Smooth muscle cell (in vitro differentiated cells): ENCODE measurements at regions not wholly inside any gene's neighbourhood (a gene's known extent, or its start where the extent isn't known, plus 50 kb on each side); places are given as distances from the start of the nearest gene placed in this dataset.

Source experiments
- DNase-seq: peaks from one replicate; lab custom pipeline; 2025; ENCODE audit not compliant: unreplicated experiment; lab: John Stamatoyannopoulos, UW
- H2AFZ ChIP-seq: fragments of 200-600 bp; sonication (generic); 2 replicates; pipeline ENCODE4 v1.6.0; 2016; ENCODE audit warnings: antibody characterized with exemption, low read depth, mild to moderate bottlenecking
- H3F3A ChIP-seq: fragments of 200-600 bp; sonication (generic); 2 replicates; pipeline ENCODE4 v1.6.0; 2017; ENCODE audit warnings: antibody characterized with exemption, low read depth
- H3K27ac ChIP-seq: fragments of 200-600 bp; sonication (generic); 2 replicates; pipeline ENCODE4 v1.5.1; 2016; ENCODE audit warnings: low read depth, mild to moderate bottlenecking
- H3K27me3 ChIP-seq: fragments of 200-600 bp; sonication (generic); 2 replicates; pipeline ENCODE4 v1.6.1; 2016; ENCODE audit warnings: low read depth, mild to moderate bottlenecking
- H3K36me3 ChIP-seq: fragments of 200-600 bp; sonication (generic); 2 replicates; pipeline ENCODE4 v1.5.1; 2016; ENCODE audit warnings: low read depth
- H3K4me1 ChIP-seq: fragments of 200-600 bp; sonication (generic); 2 replicates; pipeline ENCODE4 v1.5.1; 2016; ENCODE audit warnings: low read depth
- H3K4me2 ChIP-seq: fragments of 200-600 bp; sonication (generic); 2 replicates; pipeline ENCODE4 v1.6.0; 2016; ENCODE audit warnings: mild to moderate bottlenecking
- H3K4me3 ChIP-seq: fragments of 200-600 bp; sonication (generic); 2 replicates; pipeline ENCODE4 v1.5.1; 2016; ENCODE audit warnings: mild to moderate bottlenecking
- H3K79me2 ChIP-seq: fragments of 200-600 bp; sonication (generic); 2 replicates; pipeline ENCODE4 v1.6.0; 2016; ENCODE audit warnings: low read depth, mild to moderate bottlenecking
- H3K9ac ChIP-seq: fragments of 200-600 bp; sonication (generic); 2 replicates; pipeline ENCODE4 v1.6.0; 2016; ENCODE audit warnings: low read depth
- H3K9me3 ChIP-seq: fragments of 200-600 bp; sonication (generic); replicated peaks from 2 replicates; pipeline ENCODE4 v1.5.1; 2016; ENCODE audit warnings: low read depth
- H4K20me1 ChIP-seq: fragments of 200-600 bp; sonication (generic); 2 replicates; pipeline ENCODE4 v1.6.0; 2016; ENCODE audit warnings: low read depth
- WGBS: methylation state at CpG from one replicate; pipeline ENCODE4 v1.1.7; 2016; ENCODE audit warnings: low lambda C conversion rate; 5-methylcytosine and 5-hydroxymethylcytosine counted together
- TF ChIP-seq, protein P1 (sequence below): fragments of 200-600 bp; sonication (generic); IDR thresholded peaks from 2 replicates; pipeline ENCODE4 v1.5.1; 2017; ENCODE audit warnings: borderline replicate concordance, mild to moderate bottlenecking, antibody characterized with exemption; ENCODE audit not compliant: insufficient read depth, poor library complexity, severe bottlenecking

GRCh38 chr5:114208120-114208519 is 153.8 kb upstream of the KCNN2 start:
- no peaks in the 10 kb centered on the region for H3K79me2 ChIP-seq
- H3K9me3 ChIP-seq = no peaks in the 10 kb centered on the region
- H3K9ac ChIP-seq = no peak overlapping the region
- H3K36me3 ChIP-seq = no peaks in the 10 kb centered on the region
- H3K4me3 ChIP-seq = no peak overlapping the region
- no peaks in the 10 kb centered on the region for H3F3A ChIP-seq
- H3K4me2 ChIP-seq = no peak overlapping the region
- H4K20me1 ChIP-seq = no peaks in the 10 kb centered on the region
- no peaks in the 10 kb centered on the region for H3K4me1 ChIP-seq
- TF ChIP-seq, protein P1, sequence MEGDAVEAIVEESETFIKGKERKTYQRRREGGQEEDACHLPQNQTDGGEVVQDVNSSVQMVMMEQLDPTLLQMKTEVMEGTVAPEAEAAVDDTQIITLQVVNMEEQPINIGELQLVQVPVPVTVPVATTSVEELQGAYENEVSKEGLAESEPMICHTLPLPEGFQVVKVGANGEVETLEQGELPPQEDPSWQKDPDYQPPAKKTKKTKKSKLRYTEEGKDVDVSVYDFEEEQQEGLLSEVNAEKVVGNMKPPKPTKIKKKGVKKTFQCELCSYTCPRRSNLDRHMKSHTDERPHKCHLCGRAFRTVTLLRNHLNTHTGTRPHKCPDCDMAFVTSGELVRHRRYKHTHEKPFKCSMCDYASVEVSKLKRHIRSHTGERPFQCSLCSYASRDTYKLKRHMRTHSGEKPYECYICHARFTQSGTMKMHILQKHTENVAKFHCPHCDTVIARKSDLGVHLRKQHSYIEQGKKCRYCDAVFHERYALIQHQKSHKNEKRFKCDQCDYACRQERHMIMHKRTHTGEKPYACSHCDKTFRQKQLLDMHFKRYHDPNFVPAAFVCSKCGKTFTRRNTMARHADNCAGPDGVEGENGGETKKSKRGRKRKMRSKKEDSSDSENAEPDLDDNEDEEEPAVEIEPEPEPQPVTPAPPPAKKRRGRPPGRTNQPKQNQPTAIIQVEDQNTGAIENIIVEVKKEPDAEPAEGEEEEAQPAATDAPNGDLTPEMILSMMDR = no peak
- no peak for DNase-seq
- H2AFZ ChIP-seq = no peak overlapping the region
- H3K27me3 ChIP-seq = no peaks in the 10 kb centered on the region
- WGBS = 81% methylated on average over 2 of the region's 2 CpGs
- no peak overlapping the region for H3K27ac ChIP-seq

DNA sequence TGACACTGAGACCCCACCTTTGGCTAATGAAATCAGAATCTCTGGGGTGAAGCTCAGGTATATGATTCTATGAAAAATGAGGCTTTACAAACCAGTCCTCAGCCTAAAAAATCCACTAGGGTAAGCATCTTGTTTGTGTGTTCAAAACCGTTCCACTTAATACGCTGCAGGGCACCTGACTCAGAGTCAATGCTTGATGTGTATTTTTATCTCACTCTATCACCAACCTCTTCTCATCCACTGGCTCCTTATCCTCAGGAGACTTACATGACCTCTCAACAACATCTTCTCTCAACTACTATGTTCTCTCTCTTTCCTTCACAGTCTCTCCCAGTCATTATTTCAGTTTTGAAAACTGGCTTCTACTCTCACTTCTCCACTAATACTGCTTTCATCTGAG is 153.3 kb upstream of the KCNN2 start:
- Histone ChIP-seq H3K27ac (no peak overlapping the region), H4K20me1 (no peaks in the 10 kb centered on the region)

GRCh38 chr5:114210662-114211061 is 151.2 kb upstream of the KCNN2 start:
- H3K9ac ChIP-seq = no peak overlapping the region
- no peaks in the 10 kb centered on the region for H3F3A ChIP-seq
- TF ChIP-seq, protein P1 = no peak
- H3K4me2 ChIP-seq = no peak overlapping the region
- no peaks in the 10 kb centered on the region for H3K27me3 ChIP-seq
- no peak overlapping the region for H2AFZ ChIP-seq
- H3K4me3 ChIP-seq = no peak overlapping the region
- DNase-seq = no peak
- H3K27ac ChIP-seq = no peak overlapping the region
- WGBS = 76% methylated on average over 3 of the region's 3 CpGs
- H3K4me1 ChIP-seq = no peaks in the 10 kb centered on the region
- no peaks in the 10 kb centered on the region for H3K36me3 ChIP-seq
- no peaks in the 10 kb centered on the region for H4K20me1 ChIP-seq
- no peaks in the 10 kb centered on the region for H3K79me2 ChIP-seq
- no peaks in the 10 kb centered on the region for H3K9me3 ChIP-seq

More for the DNA sequence above, 153.3 kb upstream of the KCNN2 start:
- DNase-seq = no peak
- Histone ChIP-seq H3K4me1 (no peaks in the 10 kb centered on the region), H3K4me2 (no peak overlapping the region), H2AFZ (no peak overlapping the region), H3K9me3 (no peaks in the 10 kb centered on the region), H3K9ac (no peak overlapping the region), H3K27me3 (no peaks in the 10 kb centered on the region), H3K79me2 (no peaks in the 10 kb centered on the region), H3K4me3 (no peak overlapping the region), H3K36me3 (no peaks in the 10 kb centered on the region), H3F3A (no peaks in the 10 kb centered on the region)
- WGBS = 100% methylated on average over 2 of the region's 2 CpGs
- TF ChIP-seq, protein P1 = no peak

DNA sequence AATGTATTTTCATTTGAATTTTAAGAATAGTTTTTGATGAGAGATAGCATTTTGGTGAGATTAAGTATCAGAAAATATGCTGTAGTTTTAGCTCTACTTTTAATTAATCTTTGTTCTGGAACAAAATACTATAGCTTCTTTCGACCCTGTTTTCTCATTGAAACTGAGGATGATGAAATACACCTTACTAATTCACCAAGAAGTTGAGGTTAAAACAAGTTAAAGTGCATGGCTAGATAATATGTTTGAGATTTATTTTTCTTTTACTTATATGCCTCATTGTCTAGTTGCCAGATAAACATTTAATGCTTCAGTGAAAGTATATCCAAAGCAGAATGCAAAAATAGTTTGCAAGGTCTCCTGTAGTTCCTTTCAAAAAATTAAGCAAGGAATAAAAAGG is 140.1 kb upstream of the KCNN2 start:
- no peaks in the 10 kb centered on the region for H3K4me1 ChIP-seq
- no peak overlapping the region for H3K9ac ChIP-seq
- H3F3A ChIP-seq = no peaks in the 10 kb centered on the region
- whole genome bisulfite sequencing = 97% methylated on average over 1 of the region's 1 CpG
- no peak overlapping the region for H3K27ac ChIP-seq
- H3K4me2 ChIP-seq = no peak overlapping the region
- H3K4me3 ChIP-seq = no peak overlapping the region
- no peak overlapping the region for H2AFZ ChIP-seq
- TF ChIP-seq, protein P1 = no peak
- no peaks in the 10 kb centered on the region for H3K9me3 ChIP-seq
- no peak for DNase-seq
- no peaks in the 10 kb centered on the region for H4K20me1 ChIP-seq
- no peaks in the 10 kb centered on the region for H3K36me3 ChIP-seq
- H3K79me2 ChIP-seq = no peaks in the 10 kb centered on the region
- no peaks in the 10 kb centered on the region for H3K27me3 ChIP-seq
